Fibroblast of skin of left biceps (primary cell): ENCODE measurements at regions not wholly inside any gene's neighbourhood (a gene's known extent, or its start where the extent isn't known, plus 50 kb on each side); places are given as distances from the start of the nearest gene placed in this dataset.
A peak's percentile ranks its signal among the peaks of the same experiment; 100 is the strongest.

Experiments used
- DNase-seq, 2 experiments: peaks; one replicate each; pipeline ENCODE4 v3.0.0-alpha.2; 2013; ENCODE audit warnings: low read depth in 2 of 2

DNA sequence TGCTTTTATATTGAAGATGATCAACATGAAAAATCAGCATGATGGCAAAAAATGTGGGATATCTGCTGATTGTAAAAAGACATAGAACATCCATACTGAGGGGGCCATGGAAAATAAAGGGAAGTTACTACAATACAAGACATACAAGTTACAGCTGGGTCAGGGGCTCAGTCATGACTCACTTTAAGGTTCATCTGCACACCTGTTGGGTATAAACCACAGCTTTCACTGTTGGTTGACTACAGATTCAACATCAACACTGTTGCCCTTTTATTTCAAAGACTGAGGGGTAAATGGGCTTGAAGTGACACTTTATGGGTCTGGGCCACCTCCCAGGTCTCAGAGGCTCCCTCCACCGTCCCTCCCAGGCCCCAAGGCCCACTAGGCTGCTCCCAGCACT lies 98.1 kb upstream of the IRS2 start:
- no peak for DNase-seq

GRCh38 chr13:109883181-109884180 lies 97.1 kb upstream of the IRS2 start:
- DNase-seq: no peak

DNA sequence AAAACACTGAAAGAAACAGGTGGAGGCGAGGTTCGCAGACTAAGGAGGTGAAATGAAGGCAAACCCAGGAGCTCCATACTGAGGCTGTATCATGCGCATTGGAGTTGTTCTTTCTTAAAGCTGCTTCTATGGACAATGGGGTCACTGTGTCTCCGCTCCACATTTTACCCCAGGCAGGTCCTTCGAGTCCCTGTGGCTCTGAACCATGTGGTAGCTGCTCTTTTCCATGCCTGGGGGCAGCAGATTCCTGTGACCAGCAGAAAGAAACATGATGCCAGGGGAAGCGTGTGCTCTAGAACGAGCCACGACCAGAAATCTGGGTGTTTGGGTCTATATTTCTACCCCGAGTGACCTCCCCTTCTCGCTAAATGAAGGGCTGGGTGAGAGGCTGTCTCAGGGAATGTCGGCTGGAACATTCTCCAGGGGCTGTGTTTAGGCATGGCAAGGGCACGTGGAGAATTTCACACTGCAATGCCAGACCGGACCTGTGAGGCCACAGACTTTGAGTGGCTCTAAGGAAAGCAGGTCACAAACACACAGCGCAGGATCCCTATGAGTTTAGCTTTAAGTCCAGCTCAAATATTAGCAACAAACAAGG lies 95.7 kb upstream of the IRS2 start:
- no peak for DNase-seq

- DNase-seq: no peak
Measured at GRCh38 chr13:109881347-109881725, 95.0 kb upstream of the IRS2 start.

GRCh38 chr13:109880371-109881346 lies 94.3 kb upstream of the IRS2 start:
- no peak for DNase-seq

GRCh38 chr13:109879338-109879737 lies 93.0 kb upstream of the IRS2 start:
- no peak for DNase-seq

DNA sequence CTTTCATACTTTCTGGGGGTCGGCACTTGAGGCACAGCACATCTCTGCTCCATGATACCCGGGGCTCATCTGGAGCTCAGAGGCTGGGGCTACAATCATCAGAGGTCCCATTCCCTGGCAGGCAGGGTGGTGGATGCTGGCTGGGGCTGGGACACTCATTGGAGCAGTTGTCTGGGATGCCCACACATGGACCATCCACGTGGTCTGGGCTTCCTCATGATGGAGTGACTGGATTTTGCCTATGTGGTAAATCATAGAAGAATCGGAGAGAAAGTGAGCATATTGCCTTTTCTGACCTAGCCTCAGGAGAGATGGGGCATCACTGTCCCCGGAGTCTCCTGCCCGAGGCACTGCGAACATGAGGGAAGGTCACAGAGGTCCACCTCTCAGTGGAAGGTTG lies 91.4 kb upstream of the IRS2 start:
- DNase-seq: no peak

GRCh38 chr13:109875746-109876145 lies 89.4 kb upstream of the IRS2 start:
- no peak for DNase-seq

- peak; percentile 44 to 57 for DNase-seq
Measured at GRCh38 chr13:109874484-109875454, 88.4 kb upstream of the IRS2 start.

DNA sequence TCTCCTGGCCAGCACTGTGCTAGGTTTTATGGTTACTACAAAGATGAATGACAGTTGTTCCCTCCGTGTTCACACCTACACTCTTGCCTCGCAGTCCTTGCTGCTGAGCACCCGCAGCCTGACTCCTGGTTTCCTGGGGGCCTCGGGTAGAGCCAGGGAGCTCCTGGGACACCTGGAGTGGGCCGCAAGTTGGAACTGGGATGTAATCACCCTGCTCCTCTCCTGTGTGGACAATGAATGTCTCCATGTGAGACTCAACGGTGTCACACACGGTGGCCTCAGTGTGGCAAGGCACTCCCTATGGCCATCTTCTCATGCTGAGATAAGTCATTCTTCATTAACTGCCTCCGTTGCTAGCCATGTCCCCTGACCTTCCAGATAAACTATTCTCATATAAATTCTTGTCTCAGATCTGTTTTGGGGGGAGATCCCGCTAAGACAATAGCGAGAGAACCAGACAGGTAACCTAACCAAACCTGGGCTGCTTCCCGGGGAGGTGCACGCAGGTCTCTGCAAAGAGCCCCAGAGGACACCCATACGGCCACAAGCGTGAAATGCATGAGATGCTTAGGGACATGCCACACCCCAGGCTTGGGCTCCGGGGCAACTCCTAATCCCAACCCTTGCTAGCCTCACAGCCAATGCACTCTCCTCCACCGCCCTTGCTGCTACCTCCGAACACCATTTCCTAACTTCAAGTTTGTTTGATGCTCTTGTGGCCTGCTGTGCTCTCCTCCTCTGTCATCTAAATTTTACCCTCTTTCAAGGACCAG lies 87.2 kb upstream of the IRS2 start:
- DNase-seq: no peak

DNA sequence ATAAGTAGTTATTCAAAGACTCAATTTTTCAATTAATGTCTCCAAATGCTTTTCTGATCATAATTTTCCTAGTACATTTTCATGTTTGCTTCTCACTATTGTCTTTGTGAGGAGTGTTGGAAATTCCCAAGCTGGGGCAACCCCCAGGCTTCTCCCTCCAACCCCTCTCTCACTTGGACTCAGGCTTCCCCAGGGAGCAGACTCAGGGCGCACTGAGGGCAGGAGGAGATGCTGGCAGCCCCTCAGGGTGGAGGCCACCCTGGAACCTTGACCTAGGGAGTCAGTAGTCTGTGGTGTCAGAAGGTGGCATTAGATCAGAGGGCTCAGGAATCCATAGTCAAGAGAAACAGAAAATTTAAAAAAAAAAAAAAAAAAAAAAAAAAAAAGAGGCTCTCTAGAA lies 86.5 kb upstream of the IRS2 start:
- no peak for DNase-seq

DNA sequence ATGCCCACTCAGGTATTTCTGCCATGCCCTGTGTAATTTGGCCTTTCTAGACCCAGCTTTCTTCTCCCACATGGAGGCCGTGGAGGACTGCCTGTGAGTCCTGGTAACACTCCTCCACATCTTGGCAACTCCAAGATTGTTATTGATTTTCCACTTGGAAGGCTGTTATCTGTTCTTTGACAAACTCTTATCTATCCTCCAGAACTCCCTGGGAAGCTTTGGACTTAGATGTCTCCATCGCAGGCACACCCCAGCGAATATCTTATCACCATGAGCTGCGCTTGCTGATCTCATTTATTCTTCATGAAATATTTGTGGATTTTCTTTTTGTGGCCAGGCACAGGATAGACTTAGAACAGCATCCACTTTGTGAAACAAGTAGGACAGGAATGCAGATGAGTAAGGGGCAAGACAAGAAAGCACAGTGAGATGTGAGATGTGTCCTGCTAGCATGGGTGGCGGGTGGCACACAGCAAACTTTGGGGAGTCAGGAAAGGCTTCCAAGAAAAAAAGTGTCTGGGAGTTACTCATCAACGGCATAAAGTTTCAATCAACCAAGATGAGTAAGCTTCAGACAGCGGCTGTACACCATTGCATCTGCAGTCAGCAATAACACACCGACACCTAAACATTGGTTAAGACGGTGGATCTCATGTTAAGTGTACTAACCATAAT lies 84.5 kb upstream of the IRS2 start:
- DNase-seq: no peak

DNA sequence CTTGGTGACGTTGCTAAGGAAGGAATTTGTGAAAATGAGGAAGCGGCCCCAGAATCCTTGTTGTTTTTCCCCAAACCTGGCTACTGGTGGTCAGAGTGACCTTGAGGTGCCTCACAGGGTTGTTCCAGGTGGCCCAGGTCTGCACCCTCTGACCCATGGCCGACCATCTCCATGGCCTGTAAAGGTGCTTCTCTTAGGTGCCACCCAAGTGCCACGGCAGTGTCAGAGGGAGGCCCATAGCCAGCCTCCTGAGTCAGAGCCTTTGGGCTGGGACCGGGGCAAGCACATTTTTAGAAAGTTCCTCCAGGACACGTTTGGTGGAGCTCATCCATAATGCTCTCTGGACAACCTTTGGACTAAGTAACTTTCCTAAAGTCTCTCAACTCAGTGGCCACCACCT lies 83.9 kb upstream of the IRS2 start:
- no peak for DNase-seq

DNA sequence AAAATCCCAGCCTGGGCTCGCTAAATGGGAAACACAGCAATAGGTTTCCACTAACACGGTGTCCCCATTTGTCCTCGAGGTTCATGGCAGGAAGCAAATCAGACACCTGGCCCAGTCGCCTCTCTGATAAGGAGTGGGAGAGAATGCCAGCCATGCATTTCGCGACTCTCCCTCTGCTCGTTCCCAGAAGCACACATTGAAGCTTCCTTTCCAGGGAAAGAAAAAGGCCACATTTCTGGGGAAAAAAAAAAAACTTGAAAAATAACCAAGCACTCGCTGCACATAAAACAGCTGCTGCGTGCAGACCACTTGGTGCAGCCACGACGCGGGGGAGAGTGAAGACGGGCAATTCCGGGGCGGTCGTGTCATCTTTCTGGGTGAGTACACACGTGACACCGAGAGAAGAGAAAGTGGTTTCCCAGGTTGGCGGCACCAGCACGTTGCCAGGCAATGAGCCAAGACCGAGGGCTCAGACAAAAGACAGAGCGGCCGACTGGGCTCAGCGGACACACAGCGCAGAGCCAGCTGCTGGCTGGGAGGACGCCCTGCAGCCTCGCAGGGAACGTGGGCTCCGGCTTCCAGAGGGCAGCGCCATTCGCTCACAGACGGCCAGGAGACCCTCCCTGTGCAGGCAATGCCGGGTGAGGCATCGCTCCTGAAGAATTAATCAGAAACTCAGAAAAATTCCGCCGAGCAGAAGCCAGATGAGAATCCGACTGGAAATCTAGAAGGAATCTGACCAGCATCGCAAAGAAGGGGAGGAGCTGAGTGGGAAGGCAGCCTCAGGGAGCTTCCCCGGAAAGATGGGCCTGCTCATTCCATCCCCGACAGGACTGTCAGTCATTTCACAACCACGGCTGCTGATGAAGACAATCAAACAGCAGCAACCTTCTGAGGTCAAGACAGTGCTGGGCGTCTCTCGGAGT lies 83.2 kb upstream of the IRS2 start:
- peak; percentile 24 to 28 for DNase-seq

GRCh38 chr13:109868578-109869311 lies 82.4 kb upstream of the IRS2 start:
- DNase-seq: no peak

DNA sequence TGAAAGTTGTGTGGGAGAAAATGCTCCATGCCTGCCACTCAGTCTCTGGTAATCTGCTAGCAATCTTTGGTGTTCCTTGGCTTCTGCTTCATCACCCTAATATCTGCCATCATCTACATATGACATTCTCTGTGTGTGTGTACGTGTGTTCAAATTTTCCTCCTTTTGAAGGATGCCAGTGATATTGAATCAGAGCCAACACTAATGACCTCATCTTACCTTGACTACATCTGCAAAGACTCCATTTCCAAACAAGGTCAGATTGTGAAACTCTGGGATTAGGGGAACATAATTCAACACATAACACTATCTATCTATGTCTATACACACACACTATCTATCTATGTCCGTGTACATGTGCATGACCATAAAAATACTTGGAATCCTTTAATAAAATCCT lies 81.4 kb upstream of the IRS2 start:
- DNase-seq: no peak

DNA sequence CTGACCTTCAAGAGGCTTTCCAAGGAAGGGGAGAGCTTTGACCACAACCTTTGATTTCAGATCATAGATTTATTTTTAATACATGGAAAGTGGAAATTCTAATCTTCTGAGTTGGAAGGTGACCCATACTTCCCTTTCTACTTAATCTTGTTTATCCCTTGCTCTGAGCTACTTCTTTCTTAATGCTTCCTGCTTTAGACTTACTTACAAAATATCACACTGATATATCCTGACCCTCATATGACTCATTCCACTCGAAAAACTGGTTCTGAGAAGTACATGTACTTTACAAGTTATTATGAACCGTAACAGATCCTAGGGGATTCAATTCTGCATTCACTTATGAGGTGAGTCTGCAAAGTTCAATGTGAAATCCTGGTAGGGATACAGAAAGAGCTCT lies 76.2 kb upstream of the IRS2 start:
- no peak for DNase-seq

GRCh38 chr13:109859898-109860297 lies 73.5 kb upstream of the IRS2 start:
- no peak for DNase-seq
